CD14-positive monocyte (primary cell): ENCODE measurements at regions not wholly inside any gene's neighbourhood (a gene's known extent, or its start where the extent isn't known, plus 50 kb on each side); places are given as distances from the start of the nearest gene placed in this dataset.

Source experiments
- DNase-seq, 3 donors: peaks; one replicate each; pipeline ENCODE4 v3.0.0-alpha.2; 2011 to 2022
- H2AFZ ChIP-seq: 2 replicates; pipeline ENCODE4 v1.6.0; 2012; ENCODE audit warnings: mild to moderate bottlenecking, low read depth, low read length, inconsistent platforms; ENCODE audit not compliant: insufficient read depth, poor library complexity, severe bottlenecking
- H3K27ac ChIP-seq, 2 donors: 1 replicate in 1 of 2; 2 replicates in 1 of 2; pipeline ENCODE4 v1.5.1; 2012 to 2013; ENCODE audit warnings: low read length in 2 of 2, control low read depth in 1 of 2, inconsistent platforms in 1 of 2, low read depth in 1 of 2, mild to moderate bottlenecking in 1 of 2
- H3K27me3 ChIP-seq, 2 donors: one replicate each; pipeline versions ENCODE4 v1.6.0 to v1.6.1; 2011 to 2013; ENCODE audit warnings: low read length in 2 of 2; ENCODE audit not compliant: control insufficient read depth in 2 of 2, insufficient read depth in 2 of 2
- H3K36me3 ChIP-seq, 2 donors: replicated peaks in 1 of 2; 1 replicate in 1 of 2; 2 replicates in 1 of 2; pipeline versions ENCODE4 v1.5.1 to v1.6.1; 2012 to 2013; ENCODE audit warnings: low read length in 2 of 2, control low read depth in 1 of 2, inconsistent platforms in 1 of 2, mild to moderate bottlenecking in 1 of 2; ENCODE audit not compliant: insufficient read depth in 2 of 2, control insufficient read depth in 1 of 2
- H3K4me1 ChIP-seq, 2 donors: 1 replicate in 1 of 2; 2 replicates in 1 of 2; pipeline versions ENCODE4 v1.5.1 to v1.6.1; 2012 to 2013; ENCODE audit warnings: low read length in 2 of 2, control low read depth in 1 of 2, inconsistent platforms in 1 of 2, mild to moderate bottlenecking in 1 of 2, moderate library complexity in 1 of 2; ENCODE audit not compliant: insufficient read depth in 2 of 2, control insufficient read depth in 1 of 2
- H3K4me2 ChIP-seq: replicated peaks from 2 replicates; pipeline ENCODE3; 2012; ENCODE audit warnings: low read length, moderate library complexity, mild to moderate bottlenecking; ENCODE audit not compliant: poor library complexity, severe bottlenecking; ENCODE audit errors: extremely low read depth
- H3K4me3 ChIP-seq, 3 experiments: fragments of 200-600 bp in 1 of 3; sonication (generic) in 1 of 3; replicated peaks in 1 of 3; 1 replicate in 2 of 3; 2 replicates in 1 of 3; pipeline ENCODE4 v1.5.1; 2011 to 2013; ENCODE audit warnings: low read length in 3 of 3, mild to moderate bottlenecking in 3 of 3, control low read depth in 2 of 3, low read depth in 2 of 3, inconsistent platforms in 1 of 3, moderate library complexity in 1 of 3
- H3K79me2 ChIP-seq: 2 replicates; pipeline ENCODE4 v1.6.0; 2012; ENCODE audit warnings: mild to moderate bottlenecking, control low read depth, inconsistent platforms, low read length, moderate library complexity; ENCODE audit not compliant: insufficient read depth
- H3K9ac ChIP-seq: 2 replicates; pipeline ENCODE4 v1.6.0; 2017; ENCODE audit warnings: low read length, mild to moderate bottlenecking; ENCODE audit not compliant: insufficient read depth, poor library complexity, severe bottlenecking
- H3K9me3 ChIP-seq, 2 donors: replicated peaks in 1 of 2; 1 replicate in 1 of 2; 2 replicates in 1 of 2; pipeline versions ENCODE4 v1.5.1 to v1.6.1; 2012 to 2013; ENCODE audit warnings: low read length in 2 of 2, control low read depth in 1 of 2; ENCODE audit not compliant: control insufficient read depth in 1 of 2, insufficient read depth in 1 of 2
- H4K20me1 ChIP-seq: 2 replicates; pipeline ENCODE4 v1.6.0; 2012; ENCODE audit warnings: mild to moderate bottlenecking, low read length, control low read depth, moderate library complexity; ENCODE audit not compliant: insufficient read depth
- H3K27ac Mint-ChIP-seq, 7 donors: one replicate each; pipeline ENCODE4 v1.8.0; 2020; ENCODE audit warnings: mild to moderate bottlenecking in 7 of 7, mixed read lengths in 7 of 7, moderate library complexity in 6 of 7, inconsistent platforms in 2 of 7
- H3K27me3 Mint-ChIP-seq, 3 donors: one replicate each; pipeline ENCODE4 v1.8.0; 2021 to 2022; ENCODE audit warnings: low read depth in 3 of 3, mild to moderate bottlenecking in 3 of 3, mixed read lengths in 3 of 3, moderate library complexity in 3 of 3, inconsistent platforms in 1 of 3
- H3K36me3 Mint-ChIP-seq, 2 donors: one replicate each; pipeline ENCODE4 v1.8.0; 2020; ENCODE audit warnings: mixed read lengths in 2 of 2, inconsistent platforms in 1 of 2, mild to moderate bottlenecking in 1 of 2
- H3K4me1 Mint-ChIP-seq: one replicate; pipeline ENCODE4 v1.8.0; 2020; ENCODE audit warnings: mild to moderate bottlenecking, mixed read lengths
- H3K4me3 Mint-ChIP-seq, 2 donors: one replicate each; pipeline ENCODE4 v1.8.0; 2020; ENCODE audit warnings: mild to moderate bottlenecking in 2 of 2, mixed read lengths in 2 of 2, moderate library complexity in 1 of 2
- H3K9me3 Mint-ChIP-seq, 7 donors: one replicate each; pipeline ENCODE4 v1.8.0; 2020 to 2022; ENCODE audit warnings: mixed read lengths in 7 of 7, mild to moderate bottlenecking in 6 of 7, moderate library complexity in 6 of 7, inconsistent platforms in 2 of 7
- CTCF ChIP-seq: fragments of 200-600 bp; IDR thresholded peaks from one replicate; pipeline ENCODE4 v1.8.0; 2022; ENCODE audit warnings: antibody characterized with exemption, mild to moderate bottlenecking
- WGBS: methylation state at CpG from one replicate; pipeline ENCODE4 v1.1.5; 2013; ENCODE audit warnings: missing lambda C conversion rate; ENCODE audit not compliant: insufficient coverage; 5-methylcytosine and 5-hydroxymethylcytosine counted together
- intact Hi-C, 2 donors: fragments of 100-400 bp; cut with micrococcal nuclease; formaldehyde crosslinking; loops; one replicate each; pipeline versions ENCODE4 v1.15.0 to v1.15.1; 2023

GRCh38 chr10:64283621-64284020, 762.4 kb downstream of the REEP3 start:
- H3K79me2 ChIP-seq, result no peaks in the 10 kb centered on the region
- no peaks in the 10 kb centered on the region for H3K36me3 ChIP-seq
- H3K4me1 ChIP-seq, result no peaks in the 10 kb centered on the region
- Mint-ChIP-seq H3K9me3 (no peaks in the 10 kb centered on the region), H3K36me3 (no peaks in the 10 kb centered on the region), H3K4me3 (no peak overlapping the region), H3K27ac (no peak overlapping the region), H3K4me1 (no peaks in the 10 kb centered on the region), H3K27me3 (peaks cover 0 to 3% (median 3%) of the 10 kb centered on the region in 3 donors)
- no peak overlapping the region for H3K9ac ChIP-seq
- WGBS, result 78% methylated on average over 1 of the region's 3 CpGs
- no peak overlapping the region for H3K27ac ChIP-seq
- H4K20me1 ChIP-seq, result no peaks in the 10 kb centered on the region
- H2AFZ ChIP-seq, result no peak overlapping the region
- TF ChIP-seq CTCF, result no peak
- no peak overlapping the region for H3K4me2 ChIP-seq
- no peaks in the 10 kb centered on the region for H3K9me3 ChIP-seq
- H3K4me3 ChIP-seq, result no peak overlapping the region
- intact Hi-C loops, result no loop called here
- no peaks in the 10 kb centered on the region for H3K27me3 ChIP-seq
- DNase-seq, result no peak

- H3K36me3 ChIP-seq, result no peaks in the 10 kb centered on the region
- H3K27ac ChIP-seq, result no peak overlapping the region
- H3K36me3 Mint-ChIP-seq, result no peaks in the 10 kb centered on the region
- no peak overlapping the region for H3K9ac ChIP-seq
- H2AFZ ChIP-seq, result no peak overlapping the region
- H3K4me3 ChIP-seq, result no peak overlapping the region
- H3K4me1 ChIP-seq, result no peaks in the 10 kb centered on the region
- no peak for TF ChIP-seq CTCF
- H3K79me2 ChIP-seq, result no peaks in the 10 kb centered on the region
- H3K4me3 Mint-ChIP-seq, result no peak overlapping the region
- no peaks in the 10 kb centered on the region for H4K20me1 ChIP-seq
- H3K9me3 ChIP-seq, result no peaks in the 10 kb centered on the region
- H3K27me3 Mint-ChIP-seq, result peaks cover 0 to 3% (median 2%) of the 10 kb centered on the region in 3 donors
- no peak overlapping the region for H3K4me2 ChIP-seq
- no peaks in the 10 kb centered on the region for H3K4me1 Mint-ChIP-seq
- H3K27ac Mint-ChIP-seq, result no peak overlapping the region
- no peaks in the 10 kb centered on the region for H3K9me3 Mint-ChIP-seq
- H3K27me3 ChIP-seq, result no peaks in the 10 kb centered on the region
- DNase-seq, result no peak
- whole genome bisulfite sequencing, result no CpG with 5 or more reads among the region's 2 CpGs
- intact Hi-C loops, result no loop called here
Measured at GRCh38 chr10:64286533-64286932, 765.3 kb downstream of the REEP3 start.
